A549 (cell line): ENCODE measurements at regions not wholly inside any gene's neighbourhood (a gene's known extent, or its start where the extent isn't known, plus 50 kb on each side); places are given as distances from the start of the nearest gene placed in this dataset.

Experiments
- ATAC-seq, 2 experiments: fragments of 200-7000 bp in 1 of 2; fragments of >200 bp in 1 of 2; cut with Nextera tagmentation in 1 of 2; cut with Tn5 transposase in 1 of 2; 3 replicates each; pipeline versions ENCODE4 v1.8.0 to v1.9.1; 2018 to 2020; ENCODE audit warnings: mild to moderate bottlenecking in 1 of 2, moderate library complexity in 1 of 2
- CTCF ChIA-PET: fragments of 300-600 bp; sonication (Branson Sonifier 250); formaldehyde crosslinking; extraction: SDS; loops from one replicate; lab custom pipeline; 2021; ENCODE audit warnings: antibody characterized with exemption, inconsistent platforms; lab: Yijun Ruan, JAX
- POLR2A ChIA-PET: fragments of 350-600 bp; formaldehyde crosslinking; extraction: SDS; loops from one replicate; lab custom pipeline; 2021; ENCODE audit warnings: antibody characterized with exemption, inconsistent platforms; lab: Yijun Ruan, JAX
- DNase-seq, 2 experiments: peaks; one replicate each; pipeline versions ENCODE4 v3.0.0 to v3.0.0-alpha.2; 2011 to 2016; ENCODE audit warnings: low read depth in 1 of 2, low spot score in 1 of 2
- FAIRE-seq: peaks from 2 replicates; lab custom pipeline; 2011; peaks lifted over from hg19 to GRCh38; lab: Jason Lieb, UNC
- H3K27ac ChIP-seq, 2 experiments: fragments of >200 bp; sonication (Bioruptor Twin); formaldehyde crosslinking; 3 replicates each; pipeline ENCODE4 v1.5.1; 2016 to 2017
- H3K4me1 ChIP-seq: fragments of >200 bp; sonication (Bioruptor Twin); formaldehyde crosslinking; 3 replicates; pipeline ENCODE4 v1.6.1; 2016
- H3K4me2 ChIP-seq: fragments of >200 bp; sonication (Bioruptor Twin); formaldehyde crosslinking; 3 replicates; pipeline ENCODE4 v1.6.1; 2016
- H3K4me3 ChIP-seq: fragments of >200 bp; sonication (Bioruptor Twin); formaldehyde crosslinking; 3 replicates; pipeline ENCODE4 v1.5.1; 2016
- H3K9me3 ChIP-seq: fragments of >200 bp; sonication (Bioruptor Twin); formaldehyde crosslinking; 3 replicates; pipeline ENCODE4 v1.6.1; 2016
- ATOH8 ChIP-seq: fragments of 250-450 bp; sonication (Bioruptor Pico); IDR thresholded peaks from 2 replicates; pipeline ENCODE4 v1.5.0; 2020; ENCODE audit warnings: low read depth, mild to moderate bottlenecking, moderate library complexity
- BCL3 ChIP-seq: fragments of >200 bp; sonication (Bioruptor Twin); formaldehyde crosslinking; IDR thresholded peaks from 3 replicates; pipeline ENCODE4 v1.6.1; 2016
- CBX2 ChIP-seq: fragments of 200-600 bp; sonication (generic); IDR thresholded peaks from 2 replicates; pipeline ENCODE4 v1.6.1; 2016; ENCODE audit warnings: low read depth, mild to moderate bottlenecking, borderline replicate concordance
- CHD2 ChIP-seq: fragments of 150-350 bp; IDR thresholded peaks from 2 replicates; pipeline ENCODE4 v1.6.1; 2014; ENCODE audit warnings: low read length; ENCODE audit not compliant: partially characterized antibody
- HEYL ChIP-seq: fragments of 250-450 bp; sonication (Bioruptor Pico); IDR thresholded peaks from 2 replicates; pipeline ENCODE4 v1.8.0; 2021; ENCODE audit warnings: mild to moderate bottlenecking, moderate library complexity
- HOXB13 ChIP-seq: fragments of 250-450 bp; sonication (Bioruptor Pico); IDR thresholded peaks from 2 replicates; pipeline ENCODE4 v1.5.0; 2020; ENCODE audit warnings: low read depth, mild to moderate bottlenecking, moderate library complexity
- JUNB ChIP-seq: fragments of >200 bp; sonication (Bioruptor Twin); formaldehyde crosslinking; IDR thresholded peaks from 2 replicates; pipeline ENCODE4 v1.6.1; 2016
- MAFK ChIP-seq: fragments of 450-650 bp; IDR thresholded peaks from 2 replicates; pipeline ENCODE4 v1.6.1; 2014; ENCODE audit not compliant: partially characterized antibody
- MYC ChIP-seq: IDR thresholded peaks from 2 replicates; pipeline ENCODE4 v1.6.1; 2012; ENCODE audit warnings: mild to moderate bottlenecking, inconsistent platforms, low read length, improper control_type of control experiment, borderline replicate concordance
- POLR2AphosphoS2 ChIP-seq: conservative IDR thresholded peaks from 2 replicates; pipeline ENCODE4 v1.6.1; 2012; ENCODE audit warnings: low read length, improper control_type of control experiment, inconsistent platforms
- REST ChIP-seq: fragments of 200-600 bp; sonication (generic); IDR thresholded peaks from 2 replicates; pipeline ENCODE4 v1.6.1; 2016; ENCODE audit warnings: antibody characterized with exemption, mild to moderate bottlenecking, moderate library complexity
- RNF2 ChIP-seq: fragments of 200-600 bp; sonication (generic); IDR thresholded peaks from 2 replicates; pipeline ENCODE4 v1.6.1; 2016; ENCODE audit warnings: low read depth, mild to moderate bottlenecking, antibody characterized with exemption, moderate library complexity, borderline replicate concordance
- SMC3 ChIP-seq: fragments of >200 bp; sonication (Bioruptor Twin); formaldehyde crosslinking; IDR thresholded peaks from 3 replicates; pipeline ENCODE4 v1.6.1; 2018; ENCODE audit warnings: inconsistent platforms
- SREBF2 ChIP-seq: fragments of 450-650 bp; IDR thresholded peaks from 2 replicates; pipeline ENCODE4 v1.6.1; 2014; ENCODE audit warnings: mild to moderate bottlenecking, moderate library complexity
- TP53 ChIP-seq: fragments of 250-450 bp; sonication (Bioruptor Pico); IDR thresholded peaks from 2 replicates; pipeline ENCODE4 v1.5.0; 2021; ENCODE audit warnings: mild to moderate bottlenecking, moderate library complexity
- USF2 ChIP-seq: fragments of 450-650 bp; IDR thresholded peaks from 2 replicates; pipeline ENCODE4 v1.6.1; 2014; ENCODE audit warnings: antibody characterized with exemption
- ZC3H11A ChIP-seq: fragments of 450-650 bp; IDR thresholded peaks from 2 replicates; pipeline ENCODE4 v1.6.1; 2014; ENCODE audit warnings: antibody characterized with exemption, mild to moderate bottlenecking
- ZNF302 ChIP-seq: fragments of 250-450 bp; sonication (Bioruptor Pico); IDR thresholded peaks from 2 replicates; pipeline ENCODE4 v1.9.0; 2021; ENCODE audit warnings: inconsistent platforms, mild to moderate bottlenecking, moderate library complexity
- ZSCAN20 ChIP-seq: fragments of 250-450 bp; sonication (Bioruptor Pico); IDR thresholded peaks from 2 replicates; pipeline ENCODE4 v1.8.0; 2022; ENCODE audit warnings: mild to moderate bottlenecking, moderate library complexity
- WGBS: methylation state at CpG from one replicate; pipeline ENCODE4 v1.1.6; 2017; ENCODE audit errors: missing lambda C conversion rate; 5-methylcytosine and 5-hydroxymethylcytosine counted together

GRCh38 chr2:100660851-100661584 lies 98.2 kb downstream of the PDCL3 start:
- H3K4me2 ChIP-seq, result no peak overlapping the region
- H3K27ac ChIP-seq, result no peak overlapping the region
- no peak for DNase-seq
- WGBS, result 76% methylated on average over 12 of the region's 12 CpGs
- no peaks in the 10 kb centered on the region for H3K9me3 ChIP-seq
- H3K4me3 ChIP-seq, result no peak overlapping the region
- no peak for FAIRE-seq
- no peaks in the 10 kb centered on the region for H3K4me1 ChIP-seq
- no peak for ATAC-seq
- POLR2A ChIA-PET, result no interaction called here
- CTCF ChIA-PET, result interaction anchor here (1.7 kb wide), 1 partner anchor 17 kb away, joined by 3 read pairs; no protein-coding TSS in a partner anchor
- TF ChIP-seq JUNB (no peak), HOXB13 (CRISPR knock-in tag) (no peak)

GRCh38 chr2:100662866-100663265 lies 100.1 kb downstream of the PDCL3 start:
- H3K4me3 ChIP-seq, result no peak overlapping the region
- no peaks in the 10 kb centered on the region for H3K9me3 ChIP-seq
- ATAC-seq, result no peak
- CTCF ChIA-PET, result interaction anchor here (0.8 to 1.7 kb wide), 3 partner anchors 15 to 1144 kb away, joined by 3 to 5 read pairs (median 4); no protein-coding TSS in a partner anchor
- DNase-seq, result no peak
- no peaks in the 10 kb centered on the region for H3K4me1 ChIP-seq
- no peak overlapping the region for H3K27ac ChIP-seq
- no peak for TF ChIP-seq ZNF302
- no peak for TF ChIP-seq USF2
- TF ChIP-seq CBX2, result no peak
- TF ChIP-seq SMC3, result no peak
- TF ChIP-seq ZC3H11A, result no peak
- no peak for TF ChIP-seq BCL3
- TF ChIP-seq MAFK, result no peak
- TF ChIP-seq ATOH8 (CRISPR knock-in tag), result no peak
- no peak for TF ChIP-seq MYC
- no peak for TF ChIP-seq JUNB
- TF ChIP-seq POLR2AphosphoS2, result no peak
- no peak for TF ChIP-seq REST
- TF ChIP-seq HEYL (CRISPR knock-in tag), result no peak
- no peak for TF ChIP-seq SREBF2
- TF ChIP-seq CHD2, result no peak
- no peak for TF ChIP-seq TP53 (CRISPR knock-in tag)
- no peak for TF ChIP-seq RNF2
- no peak for TF ChIP-seq ZSCAN20
- no peak overlapping the region for H3K4me2 ChIP-seq
- 81% methylated on average over 7 of the region's 7 CpGs for WGBS
- POLR2A ChIA-PET, result no interaction called here
- no peak for FAIRE-seq
